ENCODE measurements at regions not wholly inside any gene's neighbourhood (a gene's known extent, or its start where the extent isn't known, plus 50 kb on each side); places are given as distances from the start of the nearest gene placed in this dataset.

DNA sequence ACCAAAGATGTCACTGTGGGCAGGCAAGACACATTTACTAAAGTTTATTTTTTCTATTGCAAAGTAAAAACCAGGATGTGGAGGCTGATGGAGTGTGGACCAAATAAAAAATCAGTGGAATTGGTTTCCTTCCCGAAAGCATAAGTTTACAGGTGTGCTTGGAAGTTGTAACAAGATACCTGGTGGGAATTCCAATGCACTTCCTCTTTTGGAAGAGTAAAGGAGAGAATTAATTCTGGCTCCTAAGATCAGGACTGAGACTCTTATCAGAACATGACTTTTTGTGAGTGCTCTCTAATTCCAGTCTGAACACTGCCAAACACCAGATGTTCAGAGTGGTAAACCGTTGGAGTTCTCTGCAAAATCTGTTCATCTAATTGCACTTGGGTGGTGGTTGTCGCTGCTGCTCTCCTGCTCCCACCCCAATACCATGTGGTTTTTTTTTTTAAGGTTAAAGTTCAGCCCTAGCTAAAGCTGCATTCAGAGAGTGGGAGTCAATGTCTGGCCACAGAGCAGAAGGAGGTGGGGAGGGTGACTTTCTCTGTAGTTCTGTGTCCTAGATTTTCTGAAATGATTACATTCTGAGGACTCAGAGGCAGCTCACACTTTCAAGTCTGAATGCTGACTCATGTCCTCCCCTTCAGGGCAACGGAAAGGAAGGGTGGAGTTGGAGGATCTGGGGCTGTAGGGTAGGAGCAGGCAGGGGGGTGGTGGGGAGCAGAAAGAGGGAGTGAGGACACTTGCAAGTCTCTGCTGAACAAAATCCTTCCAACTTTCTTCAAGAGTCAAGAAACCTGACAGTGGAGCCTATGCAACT lies 275.8 kb upstream of the PRDM1 start:
- peak; percentile 11 for DNase-seq (ENCODE audit: low spot score)
- H3K27ac Mint-ChIP-seq, result peak overlapping the region; percentile 26; the same call in 1 of the 2 replicates
- Histone ChIP-seq H3K4me2 (no peak overlapping the region), H3F3A (replicated peaks; ENCODE audit: low read depth) (no peaks in the 10 kb centered on the region), H3K4me3 (no peak overlapping the region), H3K27ac (ENCODE audit: low read depth) (no peak overlapping the region), H3K4me1 (ENCODE audit: insufficient read depth) (peaks cover 9% of the 10 kb centered on the region; the same call in 1 of the 2 replicates), H3K79me2 (replicated peaks; ENCODE audit: insufficient read depth) (no peaks in the 10 kb centered on the region), H2AFZ (peak overlapping the region; percentile 75), H4K20me1 (replicated peaks; ENCODE audit: insufficient read depth) (no peaks in the 10 kb centered on the region), H3K36me3 (ENCODE audit: insufficient read depth) (no peaks in the 10 kb centered on the region), H3K27me3 (ENCODE audit: insufficient read depth) (no peaks in the 10 kb centered on the region), H3K9me2 (ENCODE audit: insufficient read depth) (peaks cover 14% of the 10 kb centered on the region; the same call in 1 of the 2 replicates)
- no peaks in the 10 kb centered on the region for H3K9me3 Mint-ChIP-seq
- ATAC-seq, result peak; percentile 29; the same call in 1 of the 3 replicates
- TF ChIP-seq REST (IDR thresholded peaks at IDR 0.05; ENCODE audit: unreplicated experiment) (no peak), POLR2AphosphoS5 (IDR thresholded peaks at IDR 0.05; ENCODE audit: low read depth) (no peak), JUNB (IDR thresholded peaks at IDR 0.05; ENCODE audit: unreplicated experiment) (no peak)
- TF ChIP-seq, protein P1, sequence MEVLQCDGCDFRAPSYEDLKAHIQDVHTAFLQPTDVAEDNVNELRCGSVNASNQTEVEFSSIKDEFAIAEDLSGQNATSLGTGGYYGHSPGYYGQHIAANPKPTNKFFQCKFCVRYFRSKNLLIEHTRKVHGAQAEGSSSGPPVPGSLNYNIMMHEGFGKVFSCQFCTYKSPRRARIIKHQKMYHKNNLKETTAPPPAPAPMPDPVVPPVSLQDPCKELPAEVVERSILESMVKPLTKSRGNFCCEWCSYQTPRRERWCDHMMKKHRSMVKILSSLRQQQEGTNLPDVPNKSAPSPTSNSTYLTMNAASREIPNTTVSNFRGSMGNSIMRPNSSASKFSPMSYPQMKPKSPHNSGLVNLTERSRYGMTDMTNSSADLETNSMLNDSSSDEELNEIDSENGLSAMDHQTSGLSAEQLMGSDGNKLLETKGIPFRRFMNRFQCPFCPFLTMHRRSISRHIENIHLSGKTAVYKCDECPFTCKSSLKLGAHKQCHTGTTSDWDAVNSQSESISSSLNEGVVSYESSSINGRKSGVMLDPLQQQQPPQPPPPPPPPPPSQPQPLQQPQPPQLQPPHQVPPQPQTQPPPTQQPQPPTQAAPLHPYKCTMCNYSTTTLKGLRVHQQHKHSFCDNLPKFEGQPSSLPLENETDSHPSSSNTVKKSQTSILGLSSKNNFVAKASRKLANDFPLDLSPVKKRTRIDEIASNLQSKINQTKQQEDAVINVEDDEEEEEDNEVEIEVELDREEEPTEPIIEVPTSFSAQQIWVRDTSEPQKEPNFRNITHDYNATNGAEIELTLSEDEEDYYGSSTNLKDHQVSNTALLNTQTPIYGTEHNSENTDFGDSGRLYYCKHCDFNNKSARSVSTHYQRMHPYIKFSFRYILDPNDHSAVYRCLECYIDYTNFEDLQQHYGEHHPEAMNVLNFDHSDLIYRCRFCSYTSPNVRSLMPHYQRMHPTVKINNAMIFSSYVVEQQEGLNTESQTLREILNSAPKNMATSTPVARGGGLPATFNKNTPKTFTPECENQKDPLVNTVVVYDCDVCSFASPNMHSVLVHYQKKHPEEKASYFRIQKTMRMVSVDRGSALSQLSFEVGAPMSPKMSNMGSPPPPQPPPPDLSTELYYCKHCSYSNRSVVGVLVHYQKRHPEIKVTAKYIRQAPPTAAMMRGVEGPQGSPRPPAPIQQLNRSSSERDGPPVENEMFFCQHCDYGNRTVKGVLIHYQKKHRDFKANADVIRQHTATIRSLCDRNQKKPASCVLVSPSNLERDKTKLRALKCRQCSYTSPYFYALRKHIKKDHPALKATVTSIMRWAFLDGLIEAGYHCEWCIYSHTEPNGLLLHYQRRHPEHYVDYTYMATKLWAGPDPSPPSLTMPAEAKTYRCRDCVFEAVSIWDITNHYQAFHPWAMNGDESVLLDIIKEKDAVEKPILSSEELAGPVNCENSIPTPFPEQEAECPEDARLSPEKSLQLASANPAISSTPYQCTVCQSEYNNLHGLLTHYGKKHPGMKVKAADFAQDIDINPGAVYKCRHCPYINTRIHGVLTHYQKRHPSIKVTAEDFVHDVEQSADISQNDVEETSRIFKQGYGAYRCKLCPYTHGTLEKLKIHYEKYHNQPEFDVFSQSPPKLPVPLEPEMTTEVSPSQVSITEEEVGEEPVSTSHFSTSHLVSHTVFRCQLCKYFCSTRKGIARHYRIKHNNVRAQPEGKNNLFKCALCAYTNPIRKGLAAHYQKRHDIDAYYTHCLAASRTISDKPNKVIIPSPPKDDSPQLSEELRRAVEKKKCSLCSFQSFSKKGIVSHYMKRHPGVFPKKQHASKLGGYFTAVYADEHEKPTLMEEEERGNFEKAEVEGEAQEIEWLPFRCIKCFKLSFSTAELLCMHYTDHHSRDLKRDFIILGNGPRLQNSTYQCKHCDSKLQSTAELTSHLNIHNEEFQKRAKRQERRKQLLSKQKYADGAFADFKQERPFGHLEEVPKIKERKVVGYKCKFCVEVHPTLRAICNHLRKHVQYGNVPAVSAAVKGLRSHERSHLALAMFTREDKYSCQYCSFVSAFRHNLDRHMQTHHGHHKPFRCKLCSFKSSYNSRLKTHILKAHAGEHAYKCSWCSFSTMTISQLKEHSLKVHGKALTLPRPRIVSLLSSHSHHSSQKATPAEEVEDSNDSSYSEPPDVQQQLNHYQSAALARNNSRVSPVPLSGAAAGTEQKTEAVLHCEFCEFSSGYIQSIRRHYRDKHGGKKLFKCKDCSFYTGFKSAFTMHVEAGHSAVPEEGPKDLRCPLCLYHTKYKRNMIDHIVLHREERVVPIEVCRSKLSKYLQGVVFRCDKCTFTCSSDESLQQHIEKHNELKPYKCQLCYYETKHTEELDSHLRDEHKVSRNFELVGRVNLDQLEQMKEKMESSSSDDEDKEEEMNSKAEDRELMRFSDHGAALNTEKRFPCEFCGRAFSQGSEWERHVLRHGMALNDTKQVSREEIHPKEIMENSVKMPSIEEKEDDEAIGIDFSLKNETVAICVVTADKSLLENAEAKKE (CRISPR knock-in tag; IDR thresholded peaks at IDR 0.05), result no peak
- peaks cover 11% of the 10 kb centered on the region for H3K4me1 Mint-ChIP-seq
- H3K27me3 Mint-ChIP-seq (ENCODE audit: insufficient read depth, low read depth, poor library complexity), result peaks cover 4% of the 10 kb centered on the region
- no peaks in the 10 kb centered on the region for H3K36me3 Mint-ChIP-seq (ENCODE audit: low read depth)
- no peak overlapping the region for H3K4me3 Mint-ChIP-seq
